K562 (cell line): ENCODE measurements at regions not wholly inside any gene's neighbourhood (a gene's known extent, or its start where the extent isn't known, plus 50 kb on each side); places are given as distances from the start of the nearest gene placed in this dataset.

ENCODE experiments used
- ATAC-seq: fragments of 200-7000 bp; cut with Tn5 transposase; 3 replicates; pipeline ENCODE4 v1.9.1; 2020; ENCODE audit warnings: moderate library complexity
- BruUV-seq: library from RNA; stranded (reverse); fragments of 400-500 nt; replicated peaks from 2 replicates; lab custom pipeline; 2021; lab: Mats Ljungman, UMichigan
- CTCF ChIA-PET: fragments of 300-600 bp; formaldehyde crosslinking; extraction: SDS; loops from one replicate; lab custom pipeline; 2021; ENCODE audit warnings: low intra/inter-chr PET ratio; lab: Yijun Ruan, JAX
- POLR2A ChIA-PET: fragments of 300-600, 350-650 bp; sonication (Branson Sonifier 250); formaldehyde crosslinking; extraction: SDS; loops from one replicate; lab custom pipeline; 2021; ENCODE audit warnings: antibody characterized with exemption, inconsistent platforms; lab: Yijun Ruan, JAX
- DNase-seq, 4 experiments: peaks; one replicate each; pipeline versions ENCODE4 v3.0.0 to v3.0.0-alpha.2; 2011 to 2018; ENCODE audit warnings: low spot score in 3 of 4, mixed read lengths in 3 of 4; ENCODE audit errors: extremely low read depth in 1 of 4
- FAIRE-seq: peaks from 2 replicates; lab custom pipeline; 2011; peaks lifted over from hg19 to GRCh38; lab: Jason Lieb, UNC
- H2AFZ ChIP-seq: 2 replicates; pipeline ENCODE4 v1.6.0; 2011; ENCODE audit warnings: low read depth, low read length, control low read depth, inconsistent platforms
- H3K27ac ChIP-seq: fragments of 200-600 bp; 3 replicates; pipeline ENCODE4 v1.8.0; 2011; ENCODE audit warnings: low read depth, mild to moderate bottlenecking, control low read depth, inconsistent platforms, low read length, moderate library complexity, mixed read lengths; ENCODE audit errors: extremely low read depth
- H3K27me3 ChIP-seq, 2 experiments: fragments of 300-600 bp in 1 of 2; 2 replicates in 1 of 2; 3 replicates in 1 of 2; pipeline versions ENCODE4 v1.6.0 to v1.8.0; 2011; ENCODE audit warnings: inconsistent platforms in 2 of 2, low read length in 2 of 2, mild to moderate bottlenecking in 1 of 2, mixed read lengths in 1 of 2, moderate library complexity in 1 of 2; ENCODE audit not compliant: control insufficient read depth in 2 of 2, insufficient read depth in 2 of 2
- H3K36me3 ChIP-seq: fragments of 300-600 bp; 3 replicates; pipeline ENCODE4 v1.8.0; 2011; ENCODE audit warnings: mild to moderate bottlenecking, low read length, inconsistent platforms; ENCODE audit not compliant: control insufficient read depth, insufficient read depth
- H3K4me1 ChIP-seq, 2 experiments: fragments of 200-600 bp in 1 of 2; replicated peaks in 1 of 2; 2 replicates in 1 of 2; 3 replicates in 1 of 2; pipeline versions ENCODE4 v1.5.1 to v1.8.0; 2011; ENCODE audit warnings: inconsistent platforms in 2 of 2, low read length in 2 of 2, mild to moderate bottlenecking in 1 of 2, mixed read lengths in 1 of 2, moderate library complexity in 1 of 2; ENCODE audit not compliant: control insufficient read depth in 2 of 2, insufficient read depth in 2 of 2
- H3K4me2 ChIP-seq: 2 replicates; pipeline ENCODE4 v1.6.1; 2011; ENCODE audit warnings: low read length, control low read depth, inconsistent platforms, mixed read lengths; ENCODE audit not compliant: insufficient read depth
- H3K4me3 ChIP-seq: fragments of 200-600 bp; sonication (generic), shearing (Covaris generic); 2 replicates; pipeline ENCODE4 v1.5.1; 2016; ENCODE audit warnings: control low read depth, inconsistent platforms
- H3K79me2 ChIP-seq: fragments of 200-600 bp; 3 replicates; pipeline ENCODE4 v1.8.0; 2011; ENCODE audit warnings: low read length, inconsistent platforms; ENCODE audit not compliant: control insufficient read depth, insufficient read depth
- H3K9ac ChIP-seq, 2 experiments: 2 replicates each; pipeline versions ENCODE4 v1.6.0 to v1.6.1; 2011; ENCODE audit warnings: low read depth in 2 of 2, low read length in 2 of 2, control low read depth in 1 of 2, inconsistent platforms in 1 of 2, mild to moderate bottlenecking in 1 of 2, mixed read lengths in 1 of 2; ENCODE audit not compliant: insufficient read depth in 1 of 2
- H3K9me1 ChIP-seq: one replicate; pipeline ENCODE4 v1.6.0; 2011; ENCODE audit warnings: inconsistent platforms, mild to moderate bottlenecking, low read length, moderate library complexity; ENCODE audit not compliant: control insufficient read depth, insufficient read depth
- H3K9me3 ChIP-seq: replicated peaks from 2 replicates; pipeline ENCODE4 v1.5.1; 2011; ENCODE audit warnings: low read depth, low read length, inconsistent platforms; ENCODE audit not compliant: control insufficient read depth, insufficient read depth
- H4K20me1 ChIP-seq: replicated peaks from 2 replicates; pipeline ENCODE4 v1.6.1; 2011; ENCODE audit warnings: low read length, inconsistent platforms, mixed read lengths; ENCODE audit not compliant: control insufficient read depth, insufficient read depth
- CHD2 ChIP-seq: IDR thresholded peaks from 2 replicates; pipeline ENCODE4 v1.6.1; 2011; ENCODE audit warnings: low read depth, low read length
- ETV6 ChIP-seq, 3 experiments: fragments of 150-350 bp in 1 of 3; sonication (generic) in 1 of 3; formaldehyde crosslinking in 1 of 3; IDR thresholded peaks; 2 replicates each; pipeline versions ENCODE4 v1.6.1 to v1.8.0; 2014 to 2022; ENCODE audit warnings: borderline replicate concordance in 2 of 3, low read depth in 2 of 3, antibody characterized with exemption in 1 of 3, low read length in 1 of 3, mild to moderate bottlenecking in 1 of 3, missing genetic modification reagents in 1 of 3
- FOXA3 ChIP-seq, 2 experiments: fragments of 450-650 bp in 1 of 2; sonication (generic) in 1 of 2; formaldehyde crosslinking; IDR thresholded peaks in 1 of 2; conservative IDR thresholded peaks in 1 of 2; 2 replicates each; pipeline versions ENCODE4 v1.4.0 to v1.8.0; 2020 to 2022; ENCODE audit warnings: mild to moderate bottlenecking in 2 of 2, missing genetic modification reagents in 1 of 2
- KHSRP ChIP-seq: fragments of 450-650 bp; IDR thresholded peaks from 2 replicates; pipeline ENCODE4 v1.6.1; 2017
- MEF2D ChIP-seq: conservative IDR thresholded peaks from 2 replicates; pipeline ENCODE4 v1.6.1; 2016; ENCODE audit warnings: low read depth, missing genetic modification characterization, missing compliant biosample characterization
- SNRNP70 ChIP-seq: fragments of 200-400 bp; formaldehyde crosslinking; optimal IDR thresholded peaks from 2 replicates; pipeline ENCODE3; 2017; ENCODE audit warnings: low read depth, low read length
- SRF ChIP-seq, 2 experiments: fragments of 250-450, 450-650 bp in 1 of 2; sonication (Bioruptor Pico) in 1 of 2; sonication (generic) in 1 of 2; formaldehyde crosslinking; IDR thresholded peaks; 2 replicates each; pipeline versions ENCODE4 v1.5.0 to v1.5.1; 2020 to 2022; ENCODE audit warnings: mild to moderate bottlenecking in 1 of 2, missing genetic modification reagents in 1 of 2
- STAT5B ChIP-seq: fragments of 250-450 bp; sonication (Bioruptor Pico); IDR thresholded peaks from 2 replicates; pipeline ENCODE4 v1.8.0; 2021; ENCODE audit warnings: mild to moderate bottlenecking, inconsistent platforms
- ZNF431 ChIP-seq: sonication (generic); formaldehyde crosslinking; IDR thresholded peaks from 2 replicates; pipeline ENCODE4 v1.8.0; 2022; ENCODE audit warnings: mild to moderate bottlenecking, missing genetic modification reagents
- ZNF57 ChIP-seq: fragments of 450-650 bp; formaldehyde crosslinking; IDR thresholded peaks from 2 replicates; pipeline ENCODE4 v1.4.0; 2020; ENCODE audit warnings: mild to moderate bottlenecking, moderate library complexity
- ZNF785 ChIP-seq: fragments of 250-450 bp; sonication (Bioruptor Pico); IDR thresholded peaks from 2 replicates; pipeline ENCODE4 v1.4.0; 2020; ENCODE audit warnings: mild to moderate bottlenecking
- WGBS: fragments of 100-300 bp; shearing (Covaris generic); methylation state at CpG from one replicate; pipeline ENCODE4 v1.1.6; 2016; ENCODE audit warnings: low coverage, mixed read lengths; ENCODE audit not compliant: insufficient coverage; ENCODE audit errors: missing lambda C conversion rate; 5-methylcytosine and 5-hydroxymethylcytosine counted together
- in situ Hi-C: fragments of 300-500 bp; cut with MboI; formaldehyde crosslinking; loops from 4 replicates; pipeline ENCODE4 v1.15.0; 2018; ENCODE audit warnings: inconsistent platforms, mixed read lengths
- intact Hi-C: fragments of 100-400 bp; cut with micrococcal nuclease; formaldehyde crosslinking; loops from 2 replicates; pipeline ENCODE4 v1.14.2; 2022
- TF ChIP-seq, protein P1 (sequence below): fragments of 250-450 bp; sonication (Bioruptor Pico); IDR thresholded peaks from 2 replicates; pipeline ENCODE4 v1.5.0; 2021; ENCODE audit warnings: mild to moderate bottlenecking, moderate library complexity
- TF ChIP-seq, protein P2 (sequence below): fragments of 450-650 bp; IDR thresholded peaks from 2 replicates; pipeline ENCODE4 v1.6.1; 2017; ENCODE audit warnings: antibody characterized with exemption, mild to moderate bottlenecking

DNA sequence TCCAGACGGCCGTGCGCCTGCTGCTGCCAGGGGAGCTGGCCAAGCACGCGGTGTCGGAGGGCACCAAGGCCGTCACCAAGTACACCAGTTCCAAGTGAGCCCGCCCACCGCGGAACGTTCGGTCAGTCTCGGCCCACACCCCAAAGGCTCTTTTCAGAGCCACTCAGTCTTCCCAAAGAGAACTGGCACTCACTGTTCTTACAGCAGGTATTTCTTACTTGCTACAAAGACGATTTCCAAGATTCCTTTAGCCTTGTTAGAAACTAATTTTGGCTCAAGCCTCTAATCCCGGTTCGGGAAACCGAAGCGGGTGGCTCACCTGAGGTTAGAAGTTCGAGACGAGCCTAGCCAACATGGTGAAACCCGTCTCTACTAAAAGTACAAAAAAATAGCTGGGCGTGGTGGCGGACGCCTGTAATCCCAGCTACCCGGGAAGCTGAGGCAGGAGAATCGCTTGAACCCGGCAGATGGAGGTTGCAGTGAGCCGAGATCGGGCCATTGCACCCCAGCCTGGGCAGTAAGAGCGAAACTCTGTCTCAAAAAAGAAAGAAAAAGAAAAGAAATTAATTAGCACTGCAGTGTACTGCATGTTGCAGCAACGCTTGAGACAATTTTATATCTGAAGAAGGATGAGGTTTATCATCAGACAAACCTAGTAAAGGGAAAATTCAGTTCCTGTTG is 73.1 kb downstream of the OR2B2 start:
- Histone ChIP-seq H3K27ac (peak overlapping the region; percentile 88), H3K9ac (peak overlapping the region; percentile 98), H3K4me1 (peaks cover 7 to 11% of the 10 kb centered on the region in 2 experiments; a peak in 3 of 5 replicates), H3K36me3 (peaks cover 47% of the 10 kb centered on the region), H3K27me3 (no peaks in the 10 kb centered on the region), H3K9me3 (no peaks in the 10 kb centered on the region), H4K20me1 (peaks cover 25% of the 10 kb centered on the region; the same call in 1 of the 2 replicates), H3K9me1 (no peaks in the 10 kb centered on the region), H2AFZ (no peak overlapping the region), H3K4me2 (peak overlapping the region; percentile 96), H3K79me2 (peaks cover 92% of the 10 kb centered on the region), H3K4me3 (peak overlapping the region; percentile 56)
- ChIA-PET POLR2A (interaction anchor here (0.7 to 11.9 kb wide), 22 partner anchors 8 to 707 kb away, joined by 3 to 826 read pairs (median 13); a partner anchor contains a TSS), CTCF (no interaction called here)
- intact Hi-C loops, result loop anchor here (1.0 to 10.0 kb wide), 10 partner anchors 28 to 1807 kb away; a partner anchor contains a TSS
- peak; percentile 7 for ATAC-seq
- FAIRE-seq, result no peak
- BruUV-seq, result no TSS peak
- WGBS, result 1% methylated on average over 31 of the region's 31 CpGs
- DNase-seq, result peak in 2 of 4 experiments; percentile 30 to 59
- in situ Hi-C loops, result loop anchor here (5.0 to 10.0 kb wide), 3 partner anchors 53 to 1812 kb away; a partner anchor contains a TSS
- TF ChIP-seq MEF2D (tag), result no peak
- TF ChIP-seq, protein P1, sequence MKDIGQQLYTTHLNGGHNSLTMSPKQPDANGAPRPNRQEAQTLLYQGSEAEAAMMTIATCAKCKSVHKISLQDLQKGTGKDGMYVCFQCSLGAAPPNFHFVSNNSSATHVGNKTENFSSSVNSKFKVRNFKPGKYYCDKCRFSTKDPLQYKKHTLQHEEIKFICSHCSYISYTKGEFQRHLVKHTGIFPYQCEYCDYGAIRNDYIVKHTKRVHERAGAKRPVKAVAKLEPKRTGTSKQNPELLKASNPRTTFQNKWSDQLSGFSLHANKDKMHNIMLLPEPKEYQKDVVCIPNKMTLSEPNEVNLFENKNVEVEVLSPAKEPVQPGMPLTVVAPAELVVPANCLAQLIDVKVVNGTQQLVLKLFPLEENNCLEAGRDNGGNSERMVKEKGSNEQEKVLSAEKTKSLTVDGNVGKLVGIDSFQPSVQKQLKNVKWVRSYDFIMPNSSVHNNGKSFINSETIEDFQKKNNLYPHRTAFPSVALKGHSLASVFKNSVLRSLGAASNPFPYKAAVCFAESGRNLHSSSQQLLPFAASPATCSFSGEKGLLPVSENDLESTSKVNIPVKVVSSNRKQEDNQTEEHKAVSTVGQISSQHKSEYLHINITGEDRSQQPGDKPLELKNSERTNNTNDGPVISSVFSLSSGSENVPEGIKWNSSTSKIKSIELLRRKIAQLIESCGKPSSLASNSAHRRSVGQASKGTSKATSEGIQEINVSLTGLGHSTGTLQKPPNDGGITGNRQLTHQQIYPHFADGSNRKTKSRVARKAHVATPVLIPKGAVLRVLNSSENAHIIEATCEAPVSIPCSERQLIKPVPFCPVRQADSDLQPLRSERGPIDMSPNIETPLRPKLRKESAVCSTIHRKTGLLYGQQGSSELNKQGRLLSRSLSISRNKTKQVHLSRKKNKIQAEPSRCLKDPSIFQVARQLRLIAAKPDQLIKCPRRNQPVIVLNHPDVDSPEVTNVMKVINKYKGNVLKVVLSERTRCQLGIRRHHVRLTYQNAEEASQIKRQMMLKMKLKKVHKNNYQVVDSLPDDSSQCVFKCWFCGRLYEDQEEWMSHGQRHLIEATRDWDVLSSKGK (CRISPR knock-in tag), result no peak
- TF ChIP-seq ZNF57 (CRISPR knock-in tag), result no peak
- no peak for TF ChIP-seq ETV6 (IDR thresholded peaks at IDR 0.05; ENCODE audit: borderline replicate concordance in 1 of 2, low read depth in 2 of 2, low read length in 1 of 2)
- no peak for TF ChIP-seq ETV6 (CRISPR knock-in tag; IDR thresholded peaks at IDR 0.05; ENCODE audit: borderline replicate concordance)
- TF ChIP-seq SRF (CRISPR knock-in tag; IDR thresholded peaks at IDR 0.05), result no peak
- no peak for TF ChIP-seq SNRNP70
- TF ChIP-seq, protein P2, sequence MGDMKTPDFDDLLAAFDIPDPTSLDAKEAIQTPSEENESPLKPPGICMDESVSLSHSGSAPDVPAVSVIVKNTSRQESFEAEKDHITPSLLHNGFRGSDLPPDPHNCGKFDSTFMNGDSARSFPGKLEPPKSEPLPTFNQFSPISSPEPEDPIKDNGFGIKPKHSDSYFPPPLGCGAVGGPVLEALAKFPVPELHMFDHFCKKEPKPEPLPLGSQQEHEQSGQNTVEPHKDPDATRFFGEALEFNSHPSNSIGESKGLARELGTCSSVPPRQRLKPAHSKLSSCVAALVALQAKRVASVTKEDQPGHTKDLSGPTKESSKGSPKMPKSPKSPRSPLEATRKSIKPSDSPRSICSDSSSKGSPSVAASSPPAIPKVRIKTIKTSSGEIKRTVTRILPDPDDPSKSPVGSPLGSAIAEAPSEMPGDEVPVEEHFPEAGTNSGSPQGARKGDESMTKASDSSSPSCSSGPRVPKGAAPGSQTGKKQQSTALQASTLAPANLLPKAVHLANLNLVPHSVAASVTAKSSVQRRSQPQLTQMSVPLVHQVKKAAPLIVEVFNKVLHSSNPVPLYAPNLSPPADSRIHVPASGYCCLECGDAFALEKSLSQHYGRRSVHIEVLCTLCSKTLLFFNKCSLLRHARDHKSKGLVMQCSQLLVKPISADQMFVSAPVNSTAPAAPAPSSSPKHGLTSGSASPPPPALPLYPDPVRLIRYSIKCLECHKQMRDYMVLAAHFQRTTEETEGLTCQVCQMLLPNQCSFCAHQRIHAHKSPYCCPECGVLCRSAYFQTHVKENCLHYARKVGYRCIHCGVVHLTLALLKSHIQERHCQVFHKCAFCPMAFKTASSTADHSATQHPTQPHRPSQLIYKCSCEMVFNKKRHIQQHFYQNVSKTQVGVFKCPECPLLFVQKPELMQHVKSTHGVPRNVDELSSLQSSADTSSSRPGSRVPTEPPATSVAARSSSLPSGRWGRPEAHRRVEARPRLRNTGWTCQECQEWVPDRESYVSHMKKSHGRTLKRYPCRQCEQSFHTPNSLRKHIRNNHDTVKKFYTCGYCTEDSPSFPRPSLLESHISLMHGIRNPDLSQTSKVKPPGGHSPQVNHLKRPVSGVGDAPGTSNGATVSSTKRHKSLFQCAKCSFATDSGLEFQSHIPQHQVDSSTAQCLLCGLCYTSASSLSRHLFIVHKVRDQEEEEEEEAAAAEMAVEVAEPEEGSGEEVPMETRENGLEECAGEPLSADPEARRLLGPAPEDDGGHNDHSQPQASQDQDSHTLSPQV, result 0 out of 2 replicates have a peak, but pooled peaks have one; percentile 33
- TF ChIP-seq KHSRP, result 0 out of 2 replicates have a peak, but pooled peaks have one; percentile 16
- no peak for TF ChIP-seq CHD2
- TF ChIP-seq ZNF785 (CRISPR knock-in tag), result no peak
- TF ChIP-seq ZNF431 (CRISPR knock-in tag), result peak; percentile 16; the same call in 1 of the 2 replicates
- no peak for TF ChIP-seq STAT5B (CRISPR knock-in tag)
- TF ChIP-seq FOXA3 (CRISPR knock-in tag; conservative IDR thresholded peaks at IDR 0.05 in 1 of 2, IDR thresholded peaks at IDR 0.05 in 1 of 2), result no peak
